Adipose tissue (tissue), 3 donors: ENCODE measurements at regions not wholly inside any gene's neighbourhood (a gene's known extent, or its start where the extent isn't known, plus 50 kb on each side); places are given as distances from the start of the nearest gene placed in this dataset.
"Not testable (repeated sequence)": the region's sequence is repeated elsewhere in the genome, so short reads cannot be mapped to it uniquely, and the experiment has no call there.

Experiments used
- H3K27ac ChIP-seq: one replicate; pipeline ENCODE4 v1.5.1; 2013; ENCODE audit warnings: low read depth, low read length
- WGBS, 3 donors: extraction: QIAGEN DNeasy Blood & Tissue Kit; methylation state at CpG; one replicate each; pipeline ENCODE4 v1.1.7; 2013; 5-methylcytosine and 5-hydroxymethylcytosine counted together
- donor health status: healthy with polysubstance abuse.
- donor health status: Bipolar disorder and iron deficiency.
- donor health status: healthy.

DNA sequence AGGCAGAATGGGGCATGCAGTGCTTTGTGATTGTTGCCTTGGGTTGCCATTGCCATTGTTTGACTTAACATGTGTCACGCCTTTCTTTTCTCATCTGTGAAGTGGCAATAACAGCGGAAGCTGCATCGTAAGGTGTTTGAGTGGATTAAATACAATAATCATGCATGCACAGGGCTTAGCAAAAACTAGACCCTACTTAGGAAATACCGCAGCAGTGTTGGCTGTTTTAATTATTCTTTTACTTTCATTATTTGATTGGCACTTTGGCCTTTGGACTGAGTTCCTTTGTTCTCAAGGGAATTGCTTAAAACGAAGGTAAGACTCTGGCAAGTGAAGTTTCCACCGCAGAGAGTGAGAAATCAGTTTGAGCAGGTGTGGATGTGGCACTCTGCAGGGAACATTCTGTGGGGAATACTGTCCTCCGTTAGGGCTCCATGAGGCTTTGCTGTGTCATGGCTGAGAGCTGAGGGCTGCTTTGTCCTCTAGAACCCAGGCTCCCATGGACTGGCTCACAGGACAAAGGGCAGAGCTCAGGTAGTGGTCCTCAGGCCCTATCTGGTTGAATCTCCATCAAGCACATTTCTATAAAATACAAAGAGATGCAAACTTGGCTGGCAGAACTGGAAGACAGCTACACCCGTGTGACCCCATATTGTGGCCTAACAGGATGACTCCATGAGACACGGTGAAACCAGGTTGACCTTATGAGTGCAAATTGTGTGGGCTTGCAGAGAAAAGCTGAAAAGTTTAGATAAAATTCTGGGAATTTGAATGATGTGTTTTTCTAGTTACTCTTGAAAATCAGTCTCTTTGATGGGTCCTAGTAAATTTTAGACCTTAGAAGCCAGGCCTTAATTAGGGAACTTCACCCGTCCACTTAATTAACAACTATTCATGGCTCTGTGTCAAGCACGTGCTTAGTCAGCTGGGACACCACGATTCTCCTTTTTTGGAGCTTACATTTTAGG lies 407.2 kb downstream of the KCNRG start:
- H3K27ac ChIP-seq = no peak overlapping the region

DNA sequence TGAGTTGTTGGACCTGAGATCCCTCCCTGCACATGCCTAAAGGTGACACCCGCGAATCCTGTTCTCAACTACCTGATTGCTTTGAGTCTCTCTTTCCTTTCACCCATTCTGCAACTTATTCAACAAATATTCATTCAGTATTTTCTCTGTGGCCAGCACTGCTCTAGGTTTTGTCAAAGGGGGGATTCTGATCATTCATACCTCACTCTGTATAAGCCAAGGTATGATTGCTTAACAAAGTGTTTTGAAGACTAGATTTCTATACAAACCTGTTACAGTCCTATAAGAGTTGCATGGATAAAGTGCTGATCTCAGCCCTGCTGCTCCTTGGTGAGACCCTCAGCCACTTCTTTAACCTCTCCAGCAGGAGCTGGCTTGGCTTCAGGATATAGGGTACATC lies 409.7 kb downstream of the KCNRG start:
- no peak overlapping the region for H3K27ac ChIP-seq
- 96 to 100% (median 98%) methylated on average over 2 of the region's 2 CpGs for WGBS, 3 donors

More for the DNA sequence above, 407.2 kb downstream of the KCNRG start:
- WGBS, 3 donors = 67 to 82% (median 74%) methylated on average over 12 of the region's 12 CpGs

DNA sequence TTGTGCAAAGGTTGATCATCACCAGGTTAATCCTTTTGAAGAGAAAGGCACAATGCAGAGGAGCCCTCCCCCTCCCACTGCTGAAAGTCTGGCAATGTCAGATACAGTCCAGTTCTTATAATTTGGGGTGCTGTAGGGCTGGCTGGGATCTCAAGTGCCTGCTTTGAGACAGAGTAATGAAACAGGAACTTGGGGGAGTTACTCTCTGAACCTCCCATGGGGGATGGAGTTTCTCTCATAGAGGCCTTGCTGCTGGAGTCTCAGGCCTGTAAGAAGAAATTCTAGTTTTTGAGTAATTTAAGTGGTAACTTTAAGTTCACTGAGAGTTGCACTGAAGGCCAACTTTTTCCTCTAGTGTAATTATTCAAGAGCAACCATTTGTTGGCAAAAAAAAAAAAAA lies 410.5 kb downstream of the KCNRG start:
- no peak overlapping the region for H3K27ac ChIP-seq

DNA sequence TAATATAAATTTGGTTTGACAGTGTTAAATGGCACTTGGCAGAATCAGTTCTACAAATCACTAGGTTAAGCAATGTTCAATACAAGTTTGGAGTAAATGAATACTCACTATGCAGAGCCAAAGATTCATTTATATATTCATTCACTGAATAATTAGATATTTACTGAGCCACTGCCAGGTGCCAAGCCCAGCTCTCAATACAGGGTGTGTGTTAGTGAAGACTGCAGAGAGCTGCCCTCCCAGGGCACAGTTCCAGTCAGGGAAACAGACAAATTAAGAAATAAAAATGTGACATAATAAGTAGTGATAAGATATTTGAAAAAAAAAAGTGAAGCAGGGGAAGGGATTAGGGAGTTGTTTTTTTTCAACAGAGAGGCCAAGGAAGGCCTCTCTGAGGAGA lies 411.7 kb downstream of the KCNRG start:
- no peak overlapping the region for H3K27ac ChIP-seq

DNA sequence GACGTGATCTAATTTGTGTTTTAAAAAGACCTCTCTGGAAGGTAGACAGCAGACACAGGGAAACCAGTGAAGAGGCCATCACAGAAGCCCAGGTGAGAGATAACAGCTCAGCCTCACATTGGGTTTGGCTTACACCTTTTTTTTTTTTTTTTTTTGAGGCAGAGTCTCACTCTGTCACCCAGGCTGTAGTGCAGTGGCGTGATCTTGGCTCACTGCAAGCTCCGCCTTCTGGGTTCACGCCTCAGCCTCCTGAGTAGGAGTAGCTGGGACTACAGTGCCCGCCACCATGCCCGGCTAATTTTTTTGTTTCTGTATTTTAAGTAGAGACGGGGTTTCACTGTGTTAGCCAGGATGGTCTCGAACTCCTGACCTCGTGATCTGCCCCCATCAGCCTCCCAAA lies 412.3 kb downstream of the KCNRG start:
- H3K27ac ChIP-seq = not testable (repeated sequence)
- WGBS, 3 donors = 92 to 96% (median 95%) methylated on average over 9 of the region's 9 CpGs

DNA sequence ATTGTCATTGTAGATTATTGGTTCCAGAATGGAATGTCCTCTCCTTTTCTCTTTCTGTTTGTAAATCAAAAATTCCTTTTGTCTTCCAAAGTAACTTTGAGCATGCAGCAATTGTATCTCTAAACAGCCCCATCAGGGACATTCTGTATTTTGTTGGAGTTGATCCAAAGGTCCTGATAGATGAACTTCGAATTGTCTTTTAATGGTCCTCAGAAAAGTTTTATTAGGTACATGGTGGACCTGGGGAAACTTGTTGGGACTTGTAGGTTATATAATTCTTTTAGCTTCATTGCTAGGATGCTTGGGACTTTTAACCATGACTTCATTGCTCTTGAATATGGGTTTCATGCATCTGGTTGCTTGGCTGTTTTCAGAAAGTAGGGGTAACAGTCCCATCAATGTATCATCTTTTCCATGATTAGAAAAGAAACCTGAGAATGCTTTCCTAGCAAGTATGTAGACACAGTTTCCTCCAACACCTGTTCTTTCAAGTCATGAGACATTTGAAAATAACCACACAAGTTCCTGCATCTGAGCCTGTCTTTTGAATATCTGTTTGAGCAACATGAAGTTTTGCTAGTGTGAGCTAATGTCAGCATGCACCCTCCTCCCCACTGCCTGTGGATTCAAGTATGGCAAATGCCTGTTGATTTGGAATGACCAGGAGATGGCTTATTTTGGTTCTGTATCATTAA lies 413.1 kb downstream of the KCNRG start:
- 76 to 91% (median 88%) methylated on average over 1 of the region's 1 CpG for WGBS, 3 donors
- no peak overlapping the region for H3K27ac ChIP-seq

DNA sequence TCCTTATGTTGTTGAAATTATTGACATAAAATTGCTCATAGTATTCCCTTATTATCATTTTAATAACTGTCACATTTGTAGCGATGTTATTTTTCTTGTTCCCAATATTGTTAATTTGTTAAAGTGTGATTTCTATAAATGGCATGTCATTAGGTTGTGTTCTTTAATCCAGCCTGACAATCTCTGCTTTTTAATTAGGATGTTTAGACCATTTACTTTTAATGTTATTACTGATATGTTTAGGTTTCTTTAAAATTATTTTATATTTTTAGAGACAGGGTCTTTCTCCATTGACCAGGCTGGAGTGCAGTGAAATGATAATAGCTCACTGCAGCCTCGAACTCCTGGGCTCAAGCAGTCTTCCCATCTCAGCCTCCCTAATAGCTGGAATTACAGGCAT lies 408.5 kb downstream of the DLEU7 start:
- H3K27ac ChIP-seq = no peak overlapping the region
- WGBS, 3 donors = 98 to 100% (median 98%) methylated on average over 2 of the region's 2 CpGs

DNA sequence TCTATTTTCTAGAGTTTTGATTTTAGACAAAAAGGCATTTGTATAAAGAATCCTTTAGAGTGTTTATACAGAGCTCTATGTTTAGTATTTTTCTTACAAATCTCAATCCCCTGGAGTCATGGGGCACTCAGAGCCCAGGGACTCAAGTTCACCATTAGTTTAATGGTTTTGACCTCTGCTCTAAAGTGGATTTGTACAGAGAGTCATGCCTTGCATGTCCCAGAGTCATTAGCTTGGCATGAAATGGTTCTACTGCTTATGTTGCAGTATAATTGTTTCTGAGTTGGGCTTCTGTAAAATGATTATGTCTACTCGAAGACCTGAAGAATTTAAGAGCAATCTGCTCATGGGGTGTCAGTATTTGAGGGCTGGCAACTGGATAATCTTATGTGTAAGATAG lies 406.2 kb downstream of the DLEU7 start:
- WGBS, 3 donors = 79 to 85% (median 82%) methylated on average over 1 of the region's 1 CpG
- no peak overlapping the region for H3K27ac ChIP-seq

DNA sequence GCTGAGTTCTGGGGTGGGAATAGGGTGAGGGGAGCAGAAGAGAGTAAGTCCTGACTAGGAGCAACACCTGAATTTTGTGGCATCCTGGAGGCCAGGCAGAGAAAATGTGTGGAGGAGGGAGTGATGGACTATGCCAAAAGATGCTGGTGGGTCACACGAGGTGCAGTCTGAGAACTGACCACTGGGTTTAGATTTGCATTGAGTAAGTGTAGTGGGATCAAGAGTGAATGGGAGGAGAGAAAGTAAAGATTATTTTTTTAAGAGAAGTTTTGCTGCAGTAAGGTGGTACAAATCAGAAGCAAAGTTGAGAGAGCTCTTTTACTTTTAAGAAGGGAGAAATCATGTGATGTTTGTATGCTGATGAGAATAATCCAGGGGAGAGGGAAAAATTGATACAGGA lies 405.1 kb downstream of the DLEU7 start:
- WGBS, 3 donors = 90 to 93% (median 91%) methylated on average over 1 of the region's 1 CpG
- no peak overlapping the region for H3K27ac ChIP-seq

DNA sequence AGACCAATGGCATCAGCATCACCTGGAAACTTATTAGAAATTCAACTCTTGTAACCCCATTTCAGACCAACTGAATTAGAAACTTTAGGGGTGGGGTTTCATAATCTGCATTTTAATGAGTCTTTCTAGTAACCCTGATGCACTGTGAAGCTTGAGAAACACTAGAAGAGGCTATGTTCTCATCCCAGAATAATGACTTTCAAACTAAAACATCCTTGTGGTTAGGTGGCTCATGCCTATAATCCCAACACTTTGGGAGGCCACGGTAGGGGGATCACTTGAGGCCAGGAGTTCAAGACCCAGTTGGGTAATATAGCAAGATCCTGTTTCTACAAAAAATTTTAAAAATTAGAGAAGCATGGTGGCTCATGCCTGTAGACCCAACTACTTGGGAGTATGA lies 402.4 kb downstream of the DLEU7 start:
- 83 to 86% (median 84%) methylated on average over 1 of the region's 1 CpG for WGBS, 3 donors
- H3K27ac ChIP-seq = no peak overlapping the region

DNA sequence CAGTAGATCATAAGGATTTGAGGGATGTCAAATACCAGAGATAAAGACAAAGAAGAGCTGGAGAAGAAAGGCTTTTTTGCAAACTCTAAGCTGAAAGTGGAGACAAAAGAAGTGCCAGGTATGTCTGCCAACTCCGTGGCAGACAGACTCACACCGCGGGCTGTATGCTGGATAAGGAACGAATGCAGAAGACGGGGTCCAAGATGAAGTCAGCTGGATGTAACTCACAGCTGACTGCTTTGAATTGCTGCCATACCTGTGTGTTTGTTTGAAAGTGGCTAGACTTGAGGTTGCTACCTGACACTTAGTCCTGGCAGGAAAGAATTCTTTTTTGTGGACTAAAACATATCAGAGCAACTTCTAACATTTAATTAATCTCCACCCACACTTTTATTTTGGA lies 398.8 kb downstream of the DLEU7 start:
- H3K27ac ChIP-seq = no peak overlapping the region
- 50 to 81% (median 72%) methylated on average over 5 of the region's 5 CpGs for WGBS, 3 donors

DNA sequence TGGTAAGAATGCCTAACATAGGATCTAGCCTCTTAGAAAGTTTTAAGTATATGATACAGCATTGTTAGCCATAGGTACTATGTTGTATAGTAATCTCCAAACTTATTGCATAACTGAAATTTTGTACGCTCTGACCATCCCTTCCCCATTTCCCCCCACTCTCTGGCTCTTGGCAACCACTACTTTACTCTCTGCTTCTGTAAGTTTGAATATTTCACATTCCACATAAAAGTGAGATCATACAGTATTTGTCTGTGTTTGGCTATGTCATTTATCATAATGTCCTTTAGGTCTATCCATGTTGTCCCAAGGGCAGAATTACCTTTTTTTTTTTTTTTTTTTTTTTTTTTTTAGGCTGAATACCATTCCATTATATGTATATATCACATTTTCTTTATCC lies 396.9 kb downstream of the DLEU7 start:
- H3K27ac ChIP-seq = no peak overlapping the region
- 57 to 81% (median 59%) methylated on average over 1 of the region's 1 CpG for WGBS, 3 donors

DNA sequence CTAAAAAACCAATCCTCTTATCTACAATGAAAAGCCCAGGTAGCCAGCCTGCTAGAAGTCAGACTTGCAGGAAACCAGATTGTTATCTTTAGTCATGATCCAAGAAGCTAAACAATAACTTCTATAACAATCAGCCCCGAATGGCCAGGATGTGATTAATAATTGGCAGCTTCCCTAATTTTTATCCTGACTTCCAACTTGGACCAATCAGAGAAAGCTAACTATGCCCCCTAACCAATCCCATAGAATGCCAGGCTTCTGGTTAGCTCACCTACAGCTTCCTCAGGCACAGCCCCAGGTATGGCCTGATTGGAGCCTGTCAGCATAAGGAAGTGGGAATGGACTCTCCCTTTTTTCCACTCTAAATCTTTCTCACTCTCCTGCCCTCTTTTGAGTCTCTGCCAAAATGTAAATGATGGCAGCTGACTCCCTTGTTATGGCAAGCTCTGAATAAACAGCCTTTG lies 394.9 kb downstream of the DLEU7 start:
- no peak overlapping the region for H3K27ac ChIP-seq
- WGBS, 3 donors = 43 to 55% (median 50%) methylated on average over 1 of the region's 1 CpG

DNA sequence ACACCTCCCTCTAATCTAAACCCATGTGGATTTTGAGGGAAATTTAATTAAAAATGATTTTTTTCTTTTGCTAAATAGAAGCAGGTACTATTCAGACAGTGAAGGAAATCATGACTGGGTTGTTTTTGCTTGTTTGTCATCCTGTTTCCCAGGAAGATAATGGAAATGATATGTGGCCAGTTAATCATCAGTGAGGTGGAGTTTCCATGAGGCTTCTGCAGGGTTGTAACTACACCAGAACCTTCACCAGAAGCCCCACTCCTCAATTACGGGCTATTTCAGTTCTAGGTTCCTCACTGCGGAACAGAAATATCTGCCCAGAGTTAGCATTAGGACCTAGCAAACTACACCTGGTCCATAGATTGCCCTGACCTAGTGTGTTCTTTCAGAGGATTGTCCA lies 394.0 kb downstream of the DLEU7 start:
- WGBS, 3 donors = 95 to 98% (median 97%) methylated on average over 2 of the region's 2 CpGs
- no peak overlapping the region for H3K27ac ChIP-seq

DNA sequence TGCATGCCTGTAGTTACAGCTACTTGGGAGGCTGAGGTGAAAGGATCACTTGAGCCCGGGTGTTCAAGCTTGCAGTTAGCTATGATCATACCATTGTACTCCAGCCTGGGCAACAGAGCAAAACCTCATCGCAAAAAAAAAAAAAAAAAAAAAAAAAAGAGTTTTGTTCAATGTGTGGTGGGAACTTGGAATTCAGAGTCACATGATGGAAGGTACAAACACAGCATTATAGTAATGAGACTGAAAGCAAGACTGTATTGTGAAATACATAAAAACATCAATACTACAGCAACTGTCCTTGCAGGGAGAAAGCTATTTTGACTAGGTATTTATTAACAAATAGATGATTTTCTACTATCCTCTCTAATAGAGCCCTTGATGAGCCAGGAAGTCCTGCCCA lies 393.2 kb downstream of the DLEU7 start:
- 59 to 98% (median 94%) methylated on average over 2 of the region's 2 CpGs for WGBS, 3 donors

DNA sequence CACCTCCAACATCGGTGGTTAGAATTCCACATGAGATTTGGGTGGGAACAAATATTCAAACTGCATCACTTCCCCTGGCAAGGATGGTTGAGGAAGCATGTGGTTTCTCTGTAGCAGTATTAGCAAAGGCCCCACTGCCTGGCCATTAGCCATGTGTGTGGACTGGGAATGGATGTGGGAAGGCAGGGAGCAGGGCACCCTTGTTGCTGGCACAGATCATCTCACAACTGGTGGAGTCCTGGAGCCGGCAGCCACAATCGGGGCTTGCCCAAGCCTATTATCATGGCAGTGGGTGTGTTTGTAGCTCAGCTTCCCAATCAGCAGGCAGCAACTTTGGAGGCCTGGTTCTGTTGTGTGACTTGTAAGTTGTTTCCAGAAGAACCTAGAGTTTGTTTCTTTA lies 391.9 kb downstream of the DLEU7 start:
- WGBS, 3 donors = 69 to 75% (median 72%) methylated on average over 3 of the region's 3 CpGs

More for the DNA sequence above, 393.2 kb downstream of the DLEU7 start:
- H3K27ac ChIP-seq = no peak overlapping the region

DNA sequence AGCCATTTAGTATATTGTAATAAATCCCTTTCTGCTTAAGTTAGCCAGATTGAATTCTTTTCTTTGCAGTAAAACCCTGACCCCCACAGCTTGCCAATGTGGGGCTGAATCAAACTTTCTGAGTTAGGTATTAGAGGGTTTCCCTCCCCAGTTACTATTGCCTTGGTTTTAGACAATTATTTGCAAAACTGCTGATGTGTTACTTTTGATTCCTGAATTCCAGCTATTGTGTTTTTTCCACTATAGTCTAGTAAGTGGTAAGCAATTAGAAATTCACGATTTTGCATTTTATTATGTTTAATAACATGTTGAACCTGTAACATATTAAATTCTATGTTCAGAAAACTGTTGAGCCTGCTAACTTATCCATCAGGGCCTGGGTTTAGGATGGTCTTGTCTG lies 391.5 kb downstream of the DLEU7 start:
- no peak overlapping the region for H3K27ac ChIP-seq
- 85 to 94% (median 87%) methylated on average over 1 of the region's 1 CpG for WGBS, 3 donors

More for the DNA sequence above, 391.9 kb downstream of the DLEU7 start:
- no peak overlapping the region for H3K27ac ChIP-seq

DNA sequence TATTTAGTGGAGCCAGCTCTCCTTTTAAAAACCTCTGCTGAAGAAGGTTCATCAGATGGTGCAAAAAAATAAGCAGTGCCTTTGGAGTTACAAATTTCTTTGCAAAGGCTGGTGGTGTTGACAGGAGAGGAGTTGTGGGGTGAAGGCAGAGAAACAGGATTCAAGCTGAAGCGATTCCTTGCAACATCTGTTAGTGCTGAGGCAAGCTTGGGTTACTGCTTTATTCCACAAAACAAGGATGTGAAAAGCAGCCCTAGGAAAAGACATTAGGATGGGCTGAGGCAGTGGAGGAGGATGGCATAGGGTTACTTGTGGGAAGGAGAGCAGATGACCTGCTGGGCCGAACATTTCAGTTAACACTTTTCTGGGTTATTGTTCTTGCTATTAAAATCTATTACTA lies 390.7 kb downstream of the DLEU7 start:
- no peak overlapping the region for H3K27ac ChIP-seq
- 57 to 70% (median 63%) methylated on average over 2 of the region's 2 CpGs for WGBS, 3 donors

DNA sequence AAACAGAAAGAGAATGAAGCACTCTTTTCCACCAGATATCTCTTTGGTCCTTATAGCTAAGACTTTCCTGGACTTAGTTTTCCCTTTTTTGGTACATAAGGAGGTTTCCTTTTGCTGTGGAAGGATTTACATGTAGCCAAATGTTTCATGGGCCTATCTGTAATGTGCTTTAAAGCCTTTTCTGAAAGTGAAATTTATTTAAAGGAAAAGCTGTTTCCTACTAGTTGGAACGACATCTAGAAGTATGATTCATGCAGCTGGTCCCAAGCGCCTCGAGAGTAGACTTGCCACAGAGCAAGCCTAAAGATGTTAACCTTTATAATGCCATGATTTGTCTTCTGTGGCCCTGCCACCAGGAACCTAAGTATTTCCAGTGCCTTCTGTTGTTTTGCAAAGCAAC lies 390.3 kb downstream of the DLEU7 start:
- H3K27ac ChIP-seq = no peak overlapping the region

DNA sequence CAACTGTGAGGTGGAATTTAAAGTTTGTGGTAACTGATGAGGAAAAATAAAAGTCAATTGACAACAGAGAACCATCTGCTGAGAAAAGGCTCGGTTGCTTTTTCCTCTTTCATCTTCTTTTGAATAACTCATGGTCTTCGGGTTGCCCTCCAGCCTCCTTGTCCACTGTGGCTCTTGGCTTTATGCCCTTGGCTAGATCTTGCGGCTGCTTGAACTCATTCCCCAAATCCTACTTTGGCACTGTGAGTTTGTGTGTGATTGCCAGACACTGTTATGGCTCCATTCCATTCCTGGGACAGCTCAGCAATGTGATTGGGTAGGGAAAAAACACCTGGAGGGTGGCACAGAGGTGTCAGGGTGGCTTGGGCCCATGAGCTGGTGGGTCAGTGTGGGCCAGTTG lies 387.4 kb downstream of the DLEU7 start:
- 53 to 84% (median 84%) methylated on average over 3 of the region's 3 CpGs for WGBS, 3 donors
- H3K27ac ChIP-seq = no peak overlapping the region

More for the DNA sequence above, 390.3 kb downstream of the DLEU7 start:
- WGBS, 3 donors = 32 to 60% (median 41%) methylated on average over 3 of the region's 3 CpGs
